ENCODE measurements at regions not wholly inside any gene's neighbourhood (a gene's known extent, or its start where the extent isn't known, plus 50 kb on each side); places are given as distances from the start of the nearest gene placed in this dataset.

DNA sequence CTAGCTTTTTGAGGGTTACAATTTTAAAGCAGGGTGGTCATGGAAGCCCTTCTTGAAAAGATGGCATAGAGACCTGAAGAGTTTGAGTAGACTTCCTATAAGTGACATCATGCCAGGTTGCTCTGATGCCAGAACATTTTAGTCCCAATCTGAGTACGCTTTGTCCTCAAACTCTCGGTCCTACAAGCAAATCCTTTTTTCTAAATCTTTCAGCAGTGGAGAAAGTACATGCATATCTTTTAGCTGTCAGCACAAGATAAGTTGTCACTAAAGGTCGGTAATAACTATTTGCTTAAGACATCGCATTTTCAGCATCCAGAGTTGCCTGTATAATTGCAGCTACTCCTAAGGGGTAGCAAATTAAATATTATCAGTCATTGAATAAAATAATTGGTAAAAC, 140.4 kb downstream of the ATP6V1G3 start:
- Histone ChIP-seq H4K20me1 (ENCODE audit: control insufficient read depth, insufficient read depth, low read length, poor library complexity, severe bottlenecking) (no peaks in the 10 kb centered on the region), H3K4me2 (replicated peaks; ENCODE audit: low read depth, low read length, poor library complexity, severe bottlenecking) (no peak overlapping the region), H3K9ac (ENCODE audit: low read length) (no peak overlapping the region), H2AFZ (ENCODE audit: insufficient read depth, low read depth, low read length, poor library complexity, severe bottlenecking) (no peak overlapping the region), H3K79me2 (ENCODE audit: control insufficient read depth, insufficient read depth, low read length) (no peaks in the 10 kb centered on the region), H3K4me3 (ENCODE audit: control extremely low read depth in 1 of 5, extremely low read depth in 1 of 5, insufficient read depth in 1 of 5, low read depth in 2 of 5, low read length in 4 of 5) (no peak overlapping the region), H3K36me3 (replicated peaks in 1 of 2; ENCODE audit: control extremely low read depth in 1 of 2, control insufficient read depth in 1 of 2, extremely low read depth in 1 of 2, insufficient read depth in 2 of 2, low read length in 1 of 2) (no peaks in the 10 kb centered on the region), H3K27me3 (replicated peaks in 1 of 4; ENCODE audit: control extremely low read depth in 1 of 4, control insufficient read depth in 3 of 4, insufficient read depth in 4 of 4, low read length in 3 of 4) (peaks cover 0 to 10% (median 3%) of the 10 kb centered on the region in 4 experiments), H3K4me1 (ENCODE audit: control insufficient read depth in 2 of 2, insufficient read depth in 2 of 2, low read length in 2 of 2) (no peaks in the 10 kb centered on the region), H3K27ac (ENCODE audit: low read length in 2 of 2) (no peak overlapping the region), H3K9me3 (ENCODE audit: control extremely low read depth in 1 of 3, control insufficient read depth in 2 of 3, insufficient read depth in 1 of 3, low read length in 2 of 3) (peaks cover 0 to 5% (median 0%) of the 10 kb centered on the region in 3 donors)
- intact Hi-C loops (cut with micrococcal nuclease): no loop called here
- DNase-seq (no peak), ATAC-seq (ENCODE audit: low read depth) (no peak)
- Mint-ChIP-seq H3K9me3 (ENCODE audit: insufficient read depth) (peaks cover 2% of the 10 kb centered on the region), H3K27me3 (peaks cover 27% of the 10 kb centered on the region), H3K4me1 (no peaks in the 10 kb centered on the region), H3K27ac (no peak overlapping the region), H3K4me3 (no peak overlapping the region)
- POLR2A ChIA-PET: no interaction called here
- WGBS (ENCODE audit: insufficient coverage): no CpG with 5 or more reads among the region's 4 CpGs
- TF ChIP-seq, protein P1, sequence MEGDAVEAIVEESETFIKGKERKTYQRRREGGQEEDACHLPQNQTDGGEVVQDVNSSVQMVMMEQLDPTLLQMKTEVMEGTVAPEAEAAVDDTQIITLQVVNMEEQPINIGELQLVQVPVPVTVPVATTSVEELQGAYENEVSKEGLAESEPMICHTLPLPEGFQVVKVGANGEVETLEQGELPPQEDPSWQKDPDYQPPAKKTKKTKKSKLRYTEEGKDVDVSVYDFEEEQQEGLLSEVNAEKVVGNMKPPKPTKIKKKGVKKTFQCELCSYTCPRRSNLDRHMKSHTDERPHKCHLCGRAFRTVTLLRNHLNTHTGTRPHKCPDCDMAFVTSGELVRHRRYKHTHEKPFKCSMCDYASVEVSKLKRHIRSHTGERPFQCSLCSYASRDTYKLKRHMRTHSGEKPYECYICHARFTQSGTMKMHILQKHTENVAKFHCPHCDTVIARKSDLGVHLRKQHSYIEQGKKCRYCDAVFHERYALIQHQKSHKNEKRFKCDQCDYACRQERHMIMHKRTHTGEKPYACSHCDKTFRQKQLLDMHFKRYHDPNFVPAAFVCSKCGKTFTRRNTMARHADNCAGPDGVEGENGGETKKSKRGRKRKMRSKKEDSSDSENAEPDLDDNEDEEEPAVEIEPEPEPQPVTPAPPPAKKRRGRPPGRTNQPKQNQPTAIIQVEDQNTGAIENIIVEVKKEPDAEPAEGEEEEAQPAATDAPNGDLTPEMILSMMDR (IDR thresholded peaks at IDR 0.05): no peak
- no peak for TF ChIP-seq EZH2 (IDR thresholded peaks at IDR 0.05; ENCODE audit: borderline replicate concordance, insufficient read depth, low read depth, low read length, poor library complexity, severe bottlenecking)
- CTCF ChIA-PET: interaction anchor here (0.6 kb wide), 1 partner anchor 377 kb away, joined by 4 read pairs; no protein-coding TSS in a partner anchor

DNA sequence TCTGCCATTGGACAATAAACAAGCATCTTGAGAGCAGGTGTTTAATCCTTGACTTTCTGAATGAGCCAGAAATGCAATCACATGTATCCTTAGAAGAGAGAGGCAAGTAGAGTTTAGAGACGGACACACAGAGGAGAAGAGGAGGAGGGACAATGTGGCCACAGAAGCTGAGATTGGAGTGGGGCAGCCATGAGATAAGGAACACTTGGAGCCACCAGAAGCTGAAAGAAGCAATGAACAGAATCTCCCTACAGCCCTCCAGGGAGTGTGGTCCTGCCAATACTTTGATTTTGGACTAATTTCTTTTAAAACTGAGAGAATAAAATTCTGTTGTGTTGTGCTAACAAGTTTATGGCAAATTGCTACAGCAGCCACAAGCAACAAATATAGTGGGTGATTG, 141.0 kb downstream of the ATP6V1G3 start:
- Histone ChIP-seq H3K4me1 (ENCODE audit: control insufficient read depth in 2 of 2, insufficient read depth in 2 of 2, low read length in 2 of 2) (no peaks in the 10 kb centered on the region), H3K27me3 (replicated peaks in 1 of 4; ENCODE audit: control extremely low read depth in 1 of 4, control insufficient read depth in 3 of 4, insufficient read depth in 4 of 4, low read length in 3 of 4) (peaks cover 0 to 10% (median 3%) of the 10 kb centered on the region in 4 experiments), H3K36me3 (replicated peaks in 1 of 2; ENCODE audit: control extremely low read depth in 1 of 2, control insufficient read depth in 1 of 2, extremely low read depth in 1 of 2, insufficient read depth in 2 of 2, low read length in 1 of 2) (no peaks in the 10 kb centered on the region), H4K20me1 (ENCODE audit: control insufficient read depth, insufficient read depth, low read length, poor library complexity, severe bottlenecking) (no peaks in the 10 kb centered on the region), H3K9me3 (ENCODE audit: control extremely low read depth in 1 of 3, control insufficient read depth in 2 of 3, insufficient read depth in 1 of 3, low read length in 2 of 3) (no peaks in the 10 kb centered on the region), H3K27ac (ENCODE audit: low read length in 2 of 2) (no peak overlapping the region), H3K4me3 (ENCODE audit: control extremely low read depth in 1 of 5, extremely low read depth in 1 of 5, insufficient read depth in 1 of 5, low read depth in 2 of 5, low read length in 4 of 5) (no peak overlapping the region), H2AFZ (ENCODE audit: insufficient read depth, low read depth, low read length, poor library complexity, severe bottlenecking) (no peak overlapping the region), H3K9ac (ENCODE audit: low read length) (no peak overlapping the region), H3K79me2 (ENCODE audit: control insufficient read depth, insufficient read depth, low read length) (no peaks in the 10 kb centered on the region), H3K4me2 (replicated peaks; ENCODE audit: low read depth, low read length, poor library complexity, severe bottlenecking) (no peak overlapping the region)
- Mint-ChIP-seq H3K9me3 (ENCODE audit: insufficient read depth) (peaks cover 2% of the 10 kb centered on the region), H3K27me3 (peaks cover 27% of the 10 kb centered on the region), H3K27ac (no peak overlapping the region), H3K4me1 (no peaks in the 10 kb centered on the region), H3K4me3 (no peak overlapping the region)
- TF ChIP-seq, protein P1 (IDR thresholded peaks at IDR 0.05): no peak
- POLR2A ChIA-PET: no interaction called here
- CTCF ChIA-PET: interaction anchor here (0.6 kb wide), 1 partner anchor 376 kb away, joined by 4 read pairs; no protein-coding TSS in a partner anchor
- no peak for DNase-seq
- intact Hi-C loops (cut with micrococcal nuclease): no loop called here
- ATAC-seq (ENCODE audit: low read depth): no peak
- WGBS (ENCODE audit: insufficient coverage): no CpG with 5 or more reads among the region's 1 CpG
